HCT116 (cell line): ENCODE measurements at regions not wholly inside any gene's neighbourhood (a gene's known extent, or its start where the extent isn't known, plus 50 kb on each side); places are given as distances from the start of the nearest gene placed in this dataset.

Source experiments
- ATAC-seq: fragments of 200-7000 bp; cut with Tn5 transposase; 2 replicates; pipeline ENCODE4 v1.9.1; 2020; ENCODE audit warnings: mild to moderate bottlenecking, moderate library complexity
- BruUV-seq: library from RNA; stranded (reverse); fragments of 400-500 nt; replicated peaks from 2 replicates; lab custom pipeline; 2021; lab: Mats Ljungman, UMichigan
- CTCF ChIA-PET: fragments of 300-600 bp; sonication (Branson Sonifier 250); formaldehyde crosslinking; loops from one replicate; lab custom pipeline; 2021; ENCODE audit warnings: antibody characterized with exemption; lab: Charles Lee
- POLR2A ChIA-PET: fragments of 300-600, 350-600 bp; sonication (Branson Sonifier 250); formaldehyde crosslinking; loops from one replicate; lab custom pipeline; 2021; ENCODE audit warnings: antibody characterized with exemption; lab: Charles Lee
- RAD21 ChIA-PET, 2 experiments: fragments of 300-600 bp; sonication (Branson Sonifier 250); formaldehyde crosslinking; loops; one replicate each; lab custom pipeline; 2023; ENCODE audit warnings: low total read pairs in 2 of 2; ENCODE audit not compliant: uncharacterized antibody in 2 of 2, unreplicated experiment in 2 of 2, low non-redundant PET in 1 of 2; lab: Charles Lee
- DNase-seq: peaks from one replicate; pipeline ENCODE4 v3.0.0-alpha.2; 2010; ENCODE audit warnings: low read depth, low spot score
- H2AFZ ChIP-seq: fragments of 200-600 bp; shearing (Covaris generic), sonication (generic); 2 replicates; pipeline ENCODE4 v1.6.1; 2017; ENCODE audit warnings: low read depth, mixed run types, mixed read lengths, antibody characterized with exemption, low read length; ENCODE audit not compliant: poor library complexity, severe bottlenecking
- H3K27ac ChIP-seq: 2 replicates; pipeline ENCODE4 v1.5.1; 2012; ENCODE audit warnings: low read depth, low read length
- H3K27me3 ChIP-seq: fragments of 200-600 bp; sonication (generic); 2 replicates; pipeline ENCODE4 v1.6.1; 2016; ENCODE audit warnings: mixed run types, low read length, mixed read lengths; ENCODE audit not compliant: insufficient read depth
- H3K36me3 ChIP-seq, 2 experiments: fragments of 200-500 bp in 1 of 2; fragments of 200-600 bp in 1 of 2; sonication (Bioruptor generic) in 1 of 2; sonication (generic) in 1 of 2; 2 replicates each; pipeline versions ENCODE4 v1.5.1 to v1.6.1; 2014 to 2016; ENCODE audit warnings: low read length in 2 of 2, inconsistent platforms in 1 of 2, mixed read lengths in 1 of 2, mixed run types in 1 of 2; ENCODE audit not compliant: insufficient read depth in 2 of 2, control insufficient read depth in 1 of 2
- H3K4me1 ChIP-seq, 2 experiments: fragments of 200-600 bp in 1 of 2; sonication (generic) in 1 of 2; 2 replicates each; pipeline versions ENCODE4 v1.5.1 to v1.6.1; 2012 to 2017; ENCODE audit warnings: low read length in 2 of 2, inconsistent platforms in 1 of 2, mild to moderate bottlenecking in 1 of 2, mixed read lengths in 1 of 2, mixed run types in 1 of 2, moderate library complexity in 1 of 2; ENCODE audit not compliant: insufficient read depth in 2 of 2, control insufficient read depth in 1 of 2
- H3K4me2 ChIP-seq: fragments of 200-600 bp; sonication (generic); 2 replicates; pipeline ENCODE4 v1.6.1; 2017; ENCODE audit warnings: mixed run types, low read length, mixed read lengths
- H3K4me3 ChIP-seq, 2 experiments: fragments of 200-600 bp in 1 of 2; sonication (generic) in 1 of 2; replicated peaks in 1 of 2; 2 replicates each; pipeline ENCODE4 v1.5.1; 2011 to 2016; ENCODE audit warnings: low read length in 2 of 2, control low read depth in 1 of 2, low read depth in 1 of 2, mild to moderate bottlenecking in 1 of 2, mixed read lengths in 1 of 2, mixed run types in 1 of 2
- H3K79me2 ChIP-seq: fragments of 200-600 bp; sonication (generic); 2 replicates; pipeline ENCODE4 v1.6.1; 2017; ENCODE audit warnings: mild to moderate bottlenecking, mixed run types, low read length, moderate library complexity, mixed read lengths; ENCODE audit not compliant: insufficient read depth
- H3K9ac ChIP-seq: fragments of 200-600 bp; sonication (generic); 2 replicates; pipeline ENCODE4 v1.6.1; 2016; ENCODE audit warnings: low read length, mixed read lengths
- H3K9me2 ChIP-seq: fragments of 200-600 bp; sonication (generic), shearing (Covaris generic); 2 replicates; pipeline ENCODE4 v1.6.1; 2017; ENCODE audit warnings: mixed run types, mild to moderate bottlenecking, moderate library complexity; ENCODE audit not compliant: insufficient read depth
- H3K9me3 ChIP-seq, 2 experiments: fragments of 200-500 bp in 1 of 2; fragments of 200-600 bp in 1 of 2; sonication (Bioruptor generic) in 1 of 2; sonication (generic) in 1 of 2; 2 replicates each; pipeline ENCODE4 v1.6.1; 2014 to 2017; ENCODE audit warnings: low read length in 2 of 2, mixed read lengths in 2 of 2, inconsistent platforms in 1 of 2, low read depth in 1 of 2, mild to moderate bottlenecking in 1 of 2, mixed run types in 1 of 2, moderate library complexity in 1 of 2; ENCODE audit not compliant: control insufficient read depth in 1 of 2, insufficient read depth in 1 of 2
- H4K20me1 ChIP-seq: fragments of 200-600 bp; sonication (generic), shearing (Covaris generic); 2 replicates; pipeline ENCODE4 v1.6.1; 2017; ENCODE audit warnings: mixed run types, mild to moderate bottlenecking, moderate library complexity; ENCODE audit not compliant: insufficient read depth
- CBX3 ChIP-seq: IDR thresholded peaks from 2 replicates; pipeline ENCODE4 v1.6.1; 2012; ENCODE audit warnings: low read depth
- CEBPB ChIP-seq: IDR thresholded peaks from 2 replicates; pipeline ENCODE4 v1.6.1; 2012; ENCODE audit warnings: low read depth
- EGR1 ChIP-seq: IDR thresholded peaks from 2 replicates; pipeline ENCODE4 v1.6.1; 2012; ENCODE audit warnings: low read depth
- ELF1 ChIP-seq: IDR thresholded peaks from 2 replicates; pipeline ENCODE4 v1.6.1; 2012; ENCODE audit warnings: low read depth, borderline replicate concordance
- EZH2 ChIP-seq: fragments of 200-600 bp; sonication (generic); IDR thresholded peaks from 2 replicates; pipeline ENCODE4 v1.6.1; 2017; ENCODE audit warnings: antibody characterized with exemption, mixed run types
- EZH2phosphoT487 ChIP-seq: fragments of 200-600 bp; IDR thresholded peaks from 2 replicates; pipeline ENCODE4 v1.6.1; 2018; ENCODE audit warnings: antibody characterized with exemption, borderline replicate concordance
- FOSL1 ChIP-seq: IDR thresholded peaks from 2 replicates; pipeline ENCODE4 v1.6.1; 2012; ENCODE audit warnings: low read depth
- JUND ChIP-seq: IDR thresholded peaks from 2 replicates; pipeline ENCODE4 v1.6.1; 2012
- POLR2A ChIP-seq: IDR thresholded peaks from 2 replicates; pipeline ENCODE4 v1.7.0; 2011; ENCODE audit warnings: borderline replicate concordance; ENCODE audit not compliant: insufficient read depth, insufficient read length; ENCODE audit errors: extremely low read depth
- POLR2AphosphoS5 ChIP-seq: IDR thresholded peaks from 2 replicates; pipeline ENCODE4 v1.6.1; 2011; ENCODE audit warnings: mild to moderate bottlenecking, low read depth, low read length, moderate library complexity
- RAD21 ChIP-seq: IDR thresholded peaks from 2 replicates; pipeline ENCODE4 v1.6.1; 2012; ENCODE audit warnings: low read depth, mild to moderate bottlenecking
- SIN3A ChIP-seq: IDR thresholded peaks from 2 replicates; pipeline ENCODE4 v1.6.1; 2012; ENCODE audit warnings: low read depth
- SP1 ChIP-seq: IDR thresholded peaks from 2 replicates; pipeline ENCODE4 v1.6.1; 2012; ENCODE audit warnings: low read depth
- SRF ChIP-seq: IDR thresholded peaks from 2 replicates; pipeline ENCODE4 v1.6.1; 2012; ENCODE audit warnings: low read depth
- YY1 ChIP-seq: IDR thresholded peaks from 2 replicates; pipeline ENCODE4 v1.6.1; 2011; ENCODE audit warnings: low read length, low read depth, moderate library complexity, mild to moderate bottlenecking; ENCODE audit not compliant: insufficient replicate concordance; ENCODE audit errors: extremely low read depth
- ZFX ChIP-seq: fragments of 450-650 bp; IDR thresholded peaks from 2 replicates; pipeline ENCODE4 v1.6.1; 2017
- ZNF274 ChIP-seq: fragments of 200-500 bp; sonication (Bioruptor generic); IDR thresholded peaks from 2 replicates; pipeline ENCODE4 v1.6.1; 2014; ENCODE audit warnings: mild to moderate bottlenecking, low read depth, low read length, inconsistent platforms
- intact Hi-C: fragments of 100-400 bp; cut with micrococcal nuclease; formaldehyde crosslinking; loops from 2 replicates; pipeline ENCODE4 v1.10.0; 2022
- TF ChIP-seq, protein P1 (sequence below): IDR thresholded peaks from 2 replicates; pipeline ENCODE4 v1.6.1; 2012
- TF ChIP-seq, protein P2 (sequence below): IDR thresholded peaks from 2 replicates; pipeline ENCODE4 v1.6.1; 2012
- TF ChIP-seq, protein P3 (sequence below), 3 experiments: fragments of 200-600 bp in 1 of 3; sonication (generic) in 1 of 3; IDR thresholded peaks in 2 of 3; conservative IDR thresholded peaks in 1 of 3; 2 replicates each; pipeline ENCODE4 v1.5.1; 2012 to 2017; ENCODE audit warnings: low read depth in 2 of 3, low read length in 2 of 3, antibody characterized with exemption in 1 of 3, borderline replicate concordance in 1 of 3, control low read depth in 1 of 3, mild to moderate bottlenecking in 1 of 3, mixed read lengths in 1 of 3, mixed run types in 1 of 3, moderate library complexity in 1 of 3; ENCODE audit not compliant: insufficient read depth in 1 of 3

DNA sequence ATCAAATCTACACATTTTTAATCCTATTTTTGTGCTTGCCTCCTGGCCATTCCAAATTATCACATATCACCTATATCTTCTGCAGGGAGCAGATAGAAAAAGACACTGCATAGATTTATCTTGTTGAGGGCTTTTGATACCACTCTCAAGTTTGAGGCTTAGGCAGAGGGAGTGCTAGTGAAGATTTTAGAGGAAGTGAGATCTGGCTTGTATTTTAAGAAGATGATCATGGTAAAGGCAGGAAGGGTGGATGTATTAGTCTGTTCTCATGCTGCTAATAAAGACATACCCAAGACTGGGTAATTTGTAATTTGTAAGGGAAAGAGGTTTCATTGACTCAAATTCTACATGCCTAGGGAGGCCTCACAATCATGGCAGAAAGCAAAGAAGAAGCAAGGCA, 220.9 kb upstream of the TUT7 start:
- Histone ChIP-seq H3K36me3 (no peaks in the 10 kb centered on the region), H3K79me2 (no peaks in the 10 kb centered on the region), H3K9ac (no peak overlapping the region), H3K27me3 (peaks cover 26% of the 10 kb centered on the region), H3K9me3 (no peaks in the 10 kb centered on the region), H3K4me2 (no peak overlapping the region), H2AFZ (no peak overlapping the region), H3K9me2 (no peaks in the 10 kb centered on the region), H3K27ac (no peak overlapping the region), H4K20me1 (no peaks in the 10 kb centered on the region), H3K4me1 (no peaks in the 10 kb centered on the region), H3K4me3 (no peak overlapping the region)
- no peak for DNase-seq
- BruUV-seq, result no TSS peak
- TF ChIP-seq EGR1 (no peak), JUND (no peak)
- TF ChIP-seq, protein P1, sequence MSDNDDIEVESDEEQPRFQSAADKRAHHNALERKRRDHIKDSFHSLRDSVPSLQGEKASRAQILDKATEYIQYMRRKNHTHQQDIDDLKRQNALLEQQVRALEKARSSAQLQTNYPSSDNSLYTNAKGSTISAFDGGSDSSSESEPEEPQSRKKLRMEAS, result no peak
- intact Hi-C loops, result no loop called here
- ATAC-seq, result no peak
- ChIA-PET CTCF (no interaction called here), RAD21 (no interaction called here), POLR2A (no interaction called here)

GRCh38 chr9:86573886-86574285, 219.7 kb upstream of the TUT7 start:
- intact Hi-C loops, result no loop called here
- no TSS peak for BruUV-seq
- H3K9me2 ChIP-seq, result no peaks in the 10 kb centered on the region
- TF ChIP-seq EGR1, result no peak
- TF ChIP-seq ELF1, result no peak
- no peak for TF ChIP-seq CEBPB
- TF ChIP-seq SIN3A, result no peak
- no peak for TF ChIP-seq ZNF274
- no peak for TF ChIP-seq POLR2AphosphoS5
- TF ChIP-seq, protein P2, sequence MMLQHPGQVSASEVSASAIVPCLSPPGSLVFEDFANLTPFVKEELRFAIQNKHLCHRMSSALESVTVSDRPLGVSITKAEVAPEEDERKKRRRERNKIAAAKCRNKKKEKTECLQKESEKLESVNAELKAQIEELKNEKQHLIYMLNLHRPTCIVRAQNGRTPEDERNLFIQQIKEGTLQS, result no peak
- TF ChIP-seq POLR2A, result no peak
- no peak for TF ChIP-seq SRF
- no peak for TF ChIP-seq SP1
- TF ChIP-seq, protein P3, sequence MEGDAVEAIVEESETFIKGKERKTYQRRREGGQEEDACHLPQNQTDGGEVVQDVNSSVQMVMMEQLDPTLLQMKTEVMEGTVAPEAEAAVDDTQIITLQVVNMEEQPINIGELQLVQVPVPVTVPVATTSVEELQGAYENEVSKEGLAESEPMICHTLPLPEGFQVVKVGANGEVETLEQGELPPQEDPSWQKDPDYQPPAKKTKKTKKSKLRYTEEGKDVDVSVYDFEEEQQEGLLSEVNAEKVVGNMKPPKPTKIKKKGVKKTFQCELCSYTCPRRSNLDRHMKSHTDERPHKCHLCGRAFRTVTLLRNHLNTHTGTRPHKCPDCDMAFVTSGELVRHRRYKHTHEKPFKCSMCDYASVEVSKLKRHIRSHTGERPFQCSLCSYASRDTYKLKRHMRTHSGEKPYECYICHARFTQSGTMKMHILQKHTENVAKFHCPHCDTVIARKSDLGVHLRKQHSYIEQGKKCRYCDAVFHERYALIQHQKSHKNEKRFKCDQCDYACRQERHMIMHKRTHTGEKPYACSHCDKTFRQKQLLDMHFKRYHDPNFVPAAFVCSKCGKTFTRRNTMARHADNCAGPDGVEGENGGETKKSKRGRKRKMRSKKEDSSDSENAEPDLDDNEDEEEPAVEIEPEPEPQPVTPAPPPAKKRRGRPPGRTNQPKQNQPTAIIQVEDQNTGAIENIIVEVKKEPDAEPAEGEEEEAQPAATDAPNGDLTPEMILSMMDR (IDR thresholded peaks at IDR 0.05 in 2 of 3, conservative IDR thresholded peaks at IDR 0.05 in 1 of 3; ENCODE audit: borderline replicate concordance in 1 of 3, insufficient read depth in 1 of 3, low read depth in 2 of 3, low read length in 2 of 3), result no peak
- TF ChIP-seq FOSL1, result no peak
- TF ChIP-seq RAD21, result no peak
- no peak for TF ChIP-seq EZH2
- no peak for TF ChIP-seq CBX3
- no peak for TF ChIP-seq ZFX
- TF ChIP-seq, protein P1, result no peak
- TF ChIP-seq EZH2phosphoT487, result no peak
- no peak for TF ChIP-seq YY1

More at GRCh38 chr9:86573886-86574285, 219.7 kb upstream of the TUT7 start:
- no peaks in the 10 kb centered on the region for H3K4me1 ChIP-seq
- no peak overlapping the region for H3K27ac ChIP-seq
- CTCF ChIA-PET, result no interaction called here
- H2AFZ ChIP-seq, result no peak overlapping the region
- DNase-seq (no peak), ATAC-seq (no peak)
- H4K20me1 ChIP-seq, result no peaks in the 10 kb centered on the region
- no peak overlapping the region for H3K9ac ChIP-seq
- no peaks in the 10 kb centered on the region for H3K9me3 ChIP-seq
- H3K4me2 ChIP-seq, result no peak overlapping the region
- no peaks in the 10 kb centered on the region for H3K36me3 ChIP-seq
- no peaks in the 10 kb centered on the region for H3K79me2 ChIP-seq
- H3K4me3 ChIP-seq, result no peak overlapping the region
- POLR2A ChIA-PET, result no interaction called here
- H3K27me3 ChIP-seq, result peaks cover 34% of the 10 kb centered on the region
- RAD21 ChIA-PET, result no interaction called here
